UCSD-AML1 (cell line): ENCODE measurements at regions not wholly inside any gene's neighbourhood (a gene's known extent, or its start where the extent isn't known, plus 50 kb on each side); places are given as distances from the start of the nearest gene placed in this dataset.

Experiments used
- DNase-seq: peaks from one replicate; lab custom pipeline; 2025; ENCODE audit not compliant: unreplicated experiment; lab: John Stamatoyannopoulos, UW

DNA sequence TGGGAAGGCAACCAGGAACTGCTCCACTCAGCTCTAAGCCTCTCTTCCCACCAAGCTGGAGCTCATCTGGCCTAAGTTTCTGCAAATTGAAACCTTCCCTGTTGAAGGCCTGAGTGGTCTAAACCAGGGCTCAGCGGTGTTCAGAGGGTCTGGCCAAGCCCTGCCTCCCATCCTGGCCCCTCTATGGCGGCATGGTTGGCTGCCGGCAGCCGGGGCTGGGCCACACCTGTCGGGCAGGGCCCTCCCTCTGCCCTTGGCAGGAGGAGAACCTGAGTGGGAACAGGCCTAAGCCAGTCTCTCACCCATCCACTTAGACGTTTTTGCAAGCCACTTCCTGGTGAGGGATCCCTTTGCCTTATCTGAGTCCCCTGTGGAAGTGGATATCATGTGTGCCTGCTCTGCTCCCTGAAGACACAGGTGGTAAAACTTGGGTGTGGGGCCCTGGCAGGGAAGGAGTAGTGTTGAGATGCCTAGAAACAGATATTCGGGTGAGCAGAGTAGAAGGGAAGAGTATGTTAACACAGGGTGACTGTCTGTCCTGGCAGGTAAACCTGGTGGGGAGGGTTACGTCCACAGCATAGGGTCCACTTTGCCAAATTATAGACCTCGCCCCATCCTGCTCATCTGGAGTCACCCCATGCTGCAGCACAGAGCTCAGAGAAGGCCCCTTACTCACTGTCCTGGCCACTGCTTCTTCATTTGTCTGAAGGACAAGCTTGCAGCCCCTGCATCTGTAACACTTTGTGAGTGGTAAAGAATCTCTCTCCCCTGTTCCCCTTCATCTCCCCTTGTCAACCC lies 63.0 kb upstream of the SIX2 start:
- no peak for DNase-seq

DNA sequence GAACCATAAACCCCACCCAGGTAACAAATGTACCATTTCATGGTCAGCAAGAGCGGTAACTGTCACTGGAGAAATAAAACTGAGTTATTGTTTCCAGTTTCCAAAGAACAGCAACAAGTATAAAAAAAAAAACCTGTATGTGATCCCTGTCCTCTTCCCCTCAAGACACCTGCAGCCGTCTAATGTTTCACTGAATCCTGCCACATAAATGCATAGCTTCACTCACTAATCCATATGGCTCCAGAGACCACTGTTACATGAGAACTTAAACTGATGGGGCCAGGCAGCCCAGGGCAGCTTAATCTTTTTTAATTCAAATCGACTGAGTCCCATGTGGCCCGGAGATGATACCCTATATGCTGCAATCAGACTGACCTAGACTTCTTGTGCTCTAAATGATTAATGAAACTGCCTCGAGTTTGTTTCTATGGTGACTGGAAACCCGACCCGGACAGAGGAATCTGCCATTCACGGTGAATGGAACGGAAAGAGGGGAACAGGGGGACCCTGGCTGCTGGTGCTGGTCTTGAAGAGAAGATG lies 60.9 kb upstream of the SIX2 start:
- no peak for DNase-seq

DNA sequence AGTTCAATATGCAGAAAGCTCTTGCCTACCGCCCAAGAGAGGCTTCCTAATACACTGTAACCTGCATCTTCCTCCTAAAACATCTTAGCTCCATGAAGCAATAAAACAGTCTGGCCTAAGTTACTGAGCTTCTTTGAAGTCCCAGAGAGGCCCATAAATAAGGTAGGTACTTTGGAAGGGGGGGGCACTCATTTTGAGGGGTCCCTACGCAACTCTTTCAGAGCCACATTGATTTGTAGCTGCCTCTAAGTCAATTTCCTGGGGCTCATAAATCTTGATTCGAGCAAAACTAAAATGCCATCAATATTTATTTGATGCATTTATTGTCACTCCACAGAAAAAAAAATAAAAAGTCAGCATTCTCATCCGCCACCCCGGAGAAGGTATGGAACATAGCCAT lies 60.4 kb upstream of the SIX2 start:
- no peak for DNase-seq

GRCh38 chr2:45068571-45069140 lies 59.4 kb upstream of the SIX2 start:
- DNase-seq = no peak

DNA sequence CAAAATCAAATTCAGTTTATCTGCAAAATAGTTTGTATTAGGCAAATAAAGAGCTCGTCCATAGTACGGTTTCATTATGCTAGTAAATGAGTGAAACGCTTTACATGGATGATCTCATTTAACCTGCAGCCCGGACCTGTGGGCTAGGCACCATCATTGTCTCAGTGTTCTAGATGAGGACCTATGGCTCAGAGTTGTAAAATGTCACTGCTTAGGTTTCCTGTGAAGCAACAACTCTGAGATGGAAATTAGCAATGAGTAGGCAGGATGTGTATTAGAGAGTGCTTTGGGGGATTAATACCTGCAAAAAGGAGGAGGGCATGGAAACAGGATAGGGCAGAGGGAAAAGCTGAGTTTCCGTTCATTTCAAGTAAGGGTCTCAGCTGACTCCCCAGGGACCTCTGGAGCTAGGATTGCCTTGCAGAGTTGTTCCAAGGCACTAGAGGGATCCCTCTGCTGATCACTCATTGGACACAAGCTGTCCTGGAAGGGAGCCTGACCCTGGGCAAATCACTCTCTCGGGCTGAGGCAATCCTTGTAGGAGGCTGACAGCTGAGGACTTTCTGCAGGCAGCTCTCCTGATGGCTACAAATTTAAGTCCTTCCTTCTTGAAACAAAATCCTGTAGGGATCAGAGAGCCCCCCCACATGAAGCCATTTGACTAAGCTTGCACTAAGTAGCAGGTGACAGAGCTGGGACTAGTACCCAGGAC lies 58.8 kb upstream of the SIX2 start:
- no peak for DNase-seq
